ENCODE measurements at regions not wholly inside any gene's neighbourhood (a gene's known extent, or its start where the extent isn't known, plus 50 kb on each side); places are given as distances from the start of the nearest gene placed in this dataset.

GRCh38 chr2:59301466-59302402 is 1060.6 kb upstream of the FANCL start:
- TF ChIP-seq CTCF (IDR thresholded peaks at IDR 0.05; ENCODE audit: low read length): peak; percentile 56
- no peak for TF ChIP-seq EZH2 (IDR thresholded peaks at IDR 0.05; ENCODE audit: borderline replicate concordance, low read length)

Data from OCI-LY1 (cell line).